ENCODE measurements at regions not wholly inside any gene's neighbourhood (a gene's known extent, or its start where the extent isn't known, plus 50 kb on each side); places are given as distances from the start of the nearest gene placed in this dataset.

- TF ChIP-seq, protein P1, sequence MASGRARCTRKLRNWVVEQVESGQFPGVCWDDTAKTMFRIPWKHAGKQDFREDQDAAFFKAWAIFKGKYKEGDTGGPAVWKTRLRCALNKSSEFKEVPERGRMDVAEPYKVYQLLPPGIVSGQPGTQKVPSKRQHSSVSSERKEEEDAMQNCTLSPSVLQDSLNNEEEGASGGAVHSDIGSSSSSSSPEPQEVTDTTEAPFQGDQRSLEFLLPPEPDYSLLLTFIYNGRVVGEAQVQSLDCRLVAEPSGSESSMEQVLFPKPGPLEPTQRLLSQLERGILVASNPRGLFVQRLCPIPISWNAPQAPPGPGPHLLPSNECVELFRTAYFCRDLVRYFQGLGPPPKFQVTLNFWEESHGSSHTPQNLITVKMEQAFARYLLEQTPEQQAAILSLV (tag; IDR thresholded peaks at IDR 0.05), result no peak
- TF ChIP-seq CCNT2 (IDR thresholded peaks at IDR 0.05; ENCODE audit: borderline replicate concordance, extremely low read depth, insufficient read length, low read depth, low read length) (no peak), SRSF9 (IDR thresholded peaks at IDR 0.05; ENCODE audit: borderline replicate concordance, low read depth, low read length) (no peak), CSDE1 (IDR thresholded peaks at IDR 0.05) (no peak), SMARCB1 (IDR thresholded peaks at IDR 0.05; ENCODE audit: insufficient read length, low read depth) (no peak), PHF20 (IDR thresholded peaks at IDR 0.05; ENCODE audit: partially characterized antibody) (no peak), MYBL2 (IDR thresholded peaks at IDR 0.05; ENCODE audit: low read depth) (no peak), MYBL2 (CRISPR knock-in tag; IDR thresholded peaks at IDR 0.05; ENCODE audit: borderline replicate concordance) (no peak), SREBF2 (CRISPR knock-in tag; IDR thresholded peaks at IDR 0.05) (no peak), ATF2 (CRISPR knock-in tag; IDR thresholded peaks at IDR 0.05) (no peak)
These were observed 57.5 kb downstream of the SST start (continued) for GRCh38 chr3:187612656-187613055.

Measured in K562 (cell line).